ENCODE measurements at regions not wholly inside any gene's neighbourhood (a gene's known extent, or its start where the extent isn't known, plus 50 kb on each side); places are given as distances from the start of the nearest gene placed in this dataset.

DNA sequence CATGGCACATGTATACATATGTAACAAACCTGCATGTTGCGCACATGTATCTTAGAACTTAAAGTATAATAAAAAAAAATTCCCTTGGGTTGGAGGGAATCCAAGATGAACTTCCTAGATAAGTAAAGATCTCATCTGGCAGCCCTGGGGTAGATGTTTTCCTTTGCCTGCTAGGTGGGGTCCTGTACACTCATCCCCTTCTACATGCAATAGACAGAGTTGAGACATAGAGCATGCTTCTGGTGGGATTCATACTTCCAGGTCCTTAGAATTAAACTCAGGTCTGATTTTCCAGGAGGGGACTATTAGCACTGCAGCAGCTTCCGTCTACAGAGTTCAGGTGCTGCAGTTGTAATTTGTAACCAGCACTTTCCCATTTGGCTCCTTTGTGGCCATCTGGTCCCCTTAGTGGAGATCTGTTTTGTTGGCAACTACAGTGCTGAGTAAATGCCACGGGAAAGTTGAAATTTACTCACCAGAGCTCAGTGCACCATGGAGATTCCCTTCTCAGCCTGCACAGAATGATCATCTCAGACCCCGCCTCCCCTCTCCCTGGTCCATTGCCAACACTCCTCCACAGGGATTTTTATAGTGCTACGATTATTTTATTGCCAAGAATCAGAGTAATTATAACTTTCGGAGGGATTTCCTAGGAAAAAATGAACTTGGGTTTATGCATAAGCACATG lies 220.1 kb upstream of the E2F8 start:
- DNase-seq = no peak

DNA sequence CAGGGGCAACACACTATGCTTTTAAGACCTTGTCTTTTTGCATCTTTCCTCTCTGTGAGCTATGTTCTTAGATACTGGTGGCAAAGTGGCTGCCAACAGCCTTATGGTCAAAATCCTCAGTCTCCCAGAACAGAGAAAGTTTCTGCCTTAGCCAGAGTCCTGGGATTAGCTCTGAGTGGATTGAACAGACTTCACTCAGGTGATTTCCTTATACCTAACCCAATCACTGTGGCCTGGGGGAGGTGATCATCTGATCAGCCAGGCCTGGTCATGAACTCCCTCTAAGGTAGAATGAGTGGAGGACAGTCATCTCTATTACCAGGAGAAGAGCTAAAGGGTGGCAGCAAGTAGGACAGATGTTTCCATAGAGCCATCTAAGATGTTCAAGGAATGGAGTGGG lies 218.5 kb upstream of the E2F8 start:
- no peak for DNase-seq

DNA sequence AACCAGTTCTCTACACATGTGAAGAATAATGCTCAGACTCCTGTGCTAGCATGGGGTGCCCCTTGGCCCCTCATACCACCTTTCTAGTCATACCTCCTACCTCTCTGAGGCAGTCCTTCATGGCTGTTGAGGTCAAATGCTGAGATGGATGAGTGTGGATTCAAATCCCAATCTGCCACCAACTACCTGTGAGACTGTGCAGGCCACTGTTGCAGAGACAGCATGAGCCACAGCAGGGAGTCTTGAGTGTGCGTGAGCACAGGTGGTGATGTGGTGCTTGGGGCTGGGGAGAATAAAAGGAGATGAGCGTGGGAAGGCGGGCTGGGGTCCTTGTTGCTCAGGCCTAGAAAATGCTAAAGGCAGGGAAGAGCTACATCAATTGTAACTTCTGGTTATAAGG lies 218.0 kb upstream of the E2F8 start:
- DNase-seq = no peak

DNA sequence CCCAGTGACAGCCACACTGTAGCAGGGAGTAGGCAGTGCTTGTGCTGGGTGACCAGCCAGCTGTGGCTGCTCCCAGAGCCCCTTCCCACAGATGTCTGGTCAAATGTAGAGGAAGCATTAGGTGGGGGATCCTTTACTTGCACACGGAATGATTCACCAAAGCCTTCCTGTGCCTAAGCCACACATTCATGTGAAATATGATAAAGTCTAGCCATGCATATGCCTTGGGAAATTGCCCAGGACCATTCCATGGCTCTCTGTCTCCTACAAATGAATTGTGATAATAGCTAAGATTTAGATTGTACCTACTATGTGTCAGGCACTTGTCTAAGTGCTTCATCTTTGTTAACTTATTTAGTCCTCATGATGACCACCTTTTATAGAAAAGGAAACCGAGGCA lies 217.5 kb upstream of the E2F8 start:
- DNase-seq = no peak

DNA sequence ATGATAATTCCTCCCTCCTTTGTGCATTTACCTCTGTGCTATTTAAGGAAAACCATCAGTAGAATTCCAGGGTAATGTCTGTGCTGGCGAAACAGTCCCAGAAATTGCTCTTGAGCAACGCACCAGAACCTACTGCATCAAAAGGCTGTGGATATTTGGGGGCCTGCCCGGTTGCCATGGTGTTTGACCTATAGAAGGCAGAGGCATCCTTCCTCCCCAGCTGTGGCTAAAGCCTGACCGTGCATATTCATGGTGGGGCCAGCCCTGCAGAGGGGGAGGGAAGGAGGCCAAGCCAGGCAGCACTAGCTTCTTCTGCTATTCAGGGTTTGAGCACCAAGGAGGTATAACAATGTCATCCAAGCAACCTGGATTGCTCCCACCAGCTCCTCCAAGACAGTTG lies 215.0 kb upstream of the E2F8 start:
- no peak for DNase-seq

DNA sequence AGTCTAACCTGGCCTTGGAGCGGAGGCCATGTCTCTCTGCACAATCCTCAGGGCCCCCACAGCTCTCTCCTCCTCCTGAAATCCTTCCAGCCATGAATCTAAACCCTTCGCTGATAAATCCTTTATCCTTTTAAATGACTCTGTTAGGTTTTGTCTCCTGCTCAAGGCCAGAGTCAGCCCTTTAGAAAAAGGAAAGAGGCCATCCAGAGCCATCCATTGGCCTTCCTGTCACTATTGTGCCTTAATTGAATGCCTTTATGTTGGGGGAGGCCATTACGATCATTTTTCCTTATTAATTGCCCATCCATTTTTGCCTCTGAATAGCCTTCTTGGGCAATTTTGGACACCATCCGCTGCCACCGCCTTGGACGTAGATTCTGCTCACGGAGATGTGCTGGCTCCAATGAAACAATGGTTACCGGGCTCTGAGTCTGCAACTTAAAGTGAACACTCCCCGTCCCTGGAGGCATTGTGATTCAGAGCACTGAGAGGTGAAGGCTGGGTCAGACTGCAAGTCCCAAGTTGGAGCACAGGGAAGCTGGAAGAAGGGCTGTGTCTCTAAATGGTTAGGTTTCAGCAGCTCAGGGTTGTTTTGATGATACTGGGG lies 213.0 kb upstream of the E2F8 start:
- DNase-seq = no peak

DNA sequence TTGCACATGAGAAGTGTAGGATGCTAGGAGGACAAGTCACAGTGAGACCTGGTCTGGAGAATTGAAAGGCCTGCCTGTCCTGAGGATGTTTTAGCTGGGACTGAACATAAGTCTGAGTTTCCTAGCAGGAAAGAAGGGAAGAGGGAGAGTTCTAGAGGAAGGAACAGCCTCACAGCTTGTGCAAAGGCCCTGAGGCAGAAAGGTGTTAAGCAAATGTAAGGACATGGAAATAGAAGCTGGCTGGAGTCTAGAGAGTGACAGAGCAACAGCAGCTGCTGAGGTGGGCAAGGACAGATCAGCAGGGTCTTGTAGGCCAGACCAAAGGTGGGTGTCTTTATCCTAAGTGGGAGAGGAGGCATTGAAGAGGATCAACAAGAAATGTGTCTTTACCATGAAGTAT lies 210.9 kb upstream of the E2F8 start:
- no peak for DNase-seq

DNA sequence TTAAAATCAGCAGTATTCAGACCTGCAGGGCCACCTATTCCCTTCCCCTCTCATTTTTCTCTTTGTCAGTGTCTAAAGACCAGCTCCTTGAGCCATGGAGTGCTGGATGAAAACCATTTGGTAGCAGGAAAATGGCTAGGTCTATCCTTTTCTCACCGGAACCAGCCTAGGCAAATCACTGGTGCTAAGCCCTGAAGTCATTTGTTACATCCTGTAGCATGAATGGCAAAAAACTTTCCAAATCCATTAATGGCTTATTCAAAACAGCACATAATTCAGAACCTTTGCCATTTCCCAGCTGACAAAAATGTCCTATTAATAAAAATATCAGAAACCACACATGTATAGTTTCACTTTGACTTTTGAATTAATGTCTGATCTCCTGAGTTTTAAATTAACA lies 209.5 kb upstream of the E2F8 start:
- DNase-seq = no peak

DNA sequence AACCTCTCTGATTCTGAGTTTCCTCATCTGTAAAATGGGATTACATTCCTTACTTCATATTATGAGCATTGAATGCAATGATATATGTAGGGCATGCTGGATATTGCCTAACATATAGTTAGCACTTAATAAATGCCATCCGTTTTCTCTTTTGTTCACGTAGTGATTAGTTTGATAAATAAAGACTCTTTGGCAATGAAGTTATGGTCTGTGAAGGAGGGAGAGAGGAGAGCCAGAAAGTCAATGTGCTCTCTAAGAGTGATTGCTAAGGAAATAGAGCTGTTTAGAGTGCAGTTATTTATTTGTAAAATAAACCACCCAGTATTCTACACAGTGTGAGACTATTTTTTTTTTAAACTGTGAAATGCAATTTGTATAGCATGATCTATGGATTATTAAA lies 207.9 kb upstream of the E2F8 start:
- DNase-seq = no peak

DNA sequence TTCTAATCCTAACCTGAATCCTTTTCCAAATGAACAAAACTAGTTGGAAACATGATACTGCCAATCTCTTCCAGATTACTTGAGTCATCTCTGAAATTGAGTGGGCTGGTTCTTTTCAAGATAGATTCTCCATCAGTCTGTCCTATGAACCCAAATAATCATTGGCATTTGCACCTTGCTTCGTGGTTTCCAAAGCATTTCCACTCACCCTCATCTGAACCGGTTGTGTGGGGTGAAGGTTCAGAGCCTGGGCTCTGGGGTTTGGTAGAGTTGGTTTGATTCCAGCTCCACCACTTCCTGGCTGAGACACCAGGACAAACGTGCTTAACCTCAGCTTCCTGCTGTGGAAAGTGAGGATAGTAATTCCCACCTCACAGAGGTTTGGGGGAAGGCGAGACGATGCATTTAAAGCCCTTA lies 206.4 kb upstream of the E2F8 start:
- DNase-seq = no peak

DNA sequence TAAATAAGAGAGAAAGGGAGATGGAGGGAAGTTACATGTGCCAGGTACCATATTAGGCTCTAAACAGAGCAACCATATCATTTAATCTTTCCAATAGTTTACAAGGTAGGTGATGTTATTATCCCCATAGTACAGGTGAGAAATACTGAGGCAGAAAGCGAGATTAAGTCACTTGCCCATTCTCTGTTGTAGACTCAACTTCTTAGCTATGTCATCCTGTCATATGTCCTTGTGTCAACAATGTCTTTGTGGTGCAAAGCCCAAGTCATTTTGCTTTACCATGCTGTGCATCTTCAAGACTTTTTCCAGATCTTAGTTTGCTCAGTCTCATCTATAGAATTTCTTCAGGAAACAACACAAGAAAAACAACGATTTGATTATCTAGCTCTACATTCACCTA lies 205.0 kb upstream of the E2F8 start:
- no peak for DNase-seq

DNA sequence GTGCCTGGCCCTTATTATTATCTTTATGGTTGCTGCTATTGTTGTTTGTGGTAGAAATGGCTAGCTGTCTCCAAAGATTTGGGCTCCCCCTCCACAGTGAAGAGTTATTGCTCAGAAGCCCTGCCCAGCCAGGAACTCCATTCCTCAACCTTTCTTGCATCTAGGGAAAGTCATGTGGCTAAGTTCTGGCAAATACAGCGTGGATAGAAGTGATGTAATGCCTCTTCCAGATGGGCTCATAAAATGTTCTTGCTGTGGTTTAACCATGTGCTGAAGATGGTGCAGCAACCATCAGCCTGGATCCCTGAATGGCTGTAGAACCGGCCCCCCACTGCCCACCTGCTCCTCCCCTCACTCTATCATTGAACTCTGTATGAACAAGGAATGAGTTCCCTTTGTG lies 203.5 kb upstream of the E2F8 start:
- no peak for DNase-seq

DNA sequence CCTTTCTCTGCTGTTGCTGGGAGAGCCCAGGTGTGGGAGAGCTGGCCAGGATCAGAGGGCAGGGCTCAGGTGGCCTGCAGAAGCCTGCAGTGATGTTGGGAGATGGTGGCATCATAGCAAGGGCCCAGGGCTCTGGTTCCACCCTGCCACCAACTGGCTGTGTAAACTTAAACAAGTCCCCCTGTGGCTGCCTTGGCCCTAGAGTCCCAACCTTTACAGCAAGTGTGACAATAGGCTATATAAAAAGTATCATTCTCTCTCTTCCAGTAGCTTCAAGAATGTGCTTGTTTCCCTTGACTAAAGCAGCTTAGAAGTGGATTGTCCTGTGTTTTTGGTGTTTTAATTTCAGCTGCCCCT lies 201.8 kb upstream of the E2F8 start:
- DNase-seq = no peak

DNA sequence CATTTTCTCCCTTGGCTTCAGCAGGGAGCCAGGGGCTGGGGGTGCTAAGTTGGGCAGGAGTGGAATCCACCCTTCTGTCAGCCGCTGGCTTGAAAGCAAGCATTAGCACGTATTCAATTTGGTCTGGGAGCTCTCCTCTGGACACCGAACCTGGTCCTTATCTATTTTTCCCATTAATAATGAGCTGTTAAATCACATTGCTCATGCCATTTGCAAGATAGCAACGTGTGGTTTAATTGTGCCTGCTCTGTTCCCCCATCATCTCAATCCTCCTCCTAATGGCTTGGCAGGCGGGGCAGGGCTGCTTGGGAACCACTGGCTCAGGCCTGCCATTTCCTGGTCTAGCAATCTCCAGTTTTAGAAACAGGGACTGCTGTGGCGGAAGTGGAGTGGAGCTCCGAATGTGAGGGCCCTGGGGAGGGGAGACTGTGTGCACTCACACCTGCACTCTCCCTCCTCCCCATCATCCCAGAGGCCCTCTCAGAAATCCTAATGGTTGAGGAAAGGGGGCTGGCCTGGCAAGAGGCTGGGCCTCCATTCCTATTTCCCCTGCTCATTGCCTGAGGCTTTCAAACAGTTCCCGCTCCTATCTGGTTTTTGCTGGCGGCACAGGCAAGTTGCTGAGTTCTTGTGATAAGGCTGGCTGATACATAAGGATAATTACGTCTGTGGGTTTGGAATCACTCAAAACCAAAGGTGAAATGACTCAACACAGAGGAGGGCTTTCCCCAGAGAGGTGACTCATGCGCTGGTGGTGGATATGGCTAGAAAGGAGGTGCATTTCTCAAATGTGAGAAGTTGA lies 201.2 kb upstream of the E2F8 start:
- peak; percentile 28 for DNase-seq

DNA sequence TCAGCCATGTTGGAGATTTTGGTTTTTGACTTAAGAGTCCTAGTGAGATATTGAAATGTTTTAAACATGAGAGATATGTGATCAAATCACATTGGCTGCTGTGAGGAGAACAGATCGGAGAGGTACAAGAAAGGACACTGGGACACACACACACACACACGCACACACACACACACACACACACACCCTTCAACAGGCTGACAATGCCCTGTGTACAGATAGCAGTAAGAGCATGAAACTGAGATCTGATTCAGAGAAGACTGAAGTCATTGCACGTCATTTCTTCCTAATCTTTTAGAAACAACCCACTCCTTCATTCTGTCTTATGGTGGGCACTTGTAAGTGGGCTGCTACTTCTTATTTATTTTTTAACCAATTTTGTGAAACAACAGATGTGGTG lies 200.5 kb upstream of the E2F8 start:
- DNase-seq = no peak

DNA sequence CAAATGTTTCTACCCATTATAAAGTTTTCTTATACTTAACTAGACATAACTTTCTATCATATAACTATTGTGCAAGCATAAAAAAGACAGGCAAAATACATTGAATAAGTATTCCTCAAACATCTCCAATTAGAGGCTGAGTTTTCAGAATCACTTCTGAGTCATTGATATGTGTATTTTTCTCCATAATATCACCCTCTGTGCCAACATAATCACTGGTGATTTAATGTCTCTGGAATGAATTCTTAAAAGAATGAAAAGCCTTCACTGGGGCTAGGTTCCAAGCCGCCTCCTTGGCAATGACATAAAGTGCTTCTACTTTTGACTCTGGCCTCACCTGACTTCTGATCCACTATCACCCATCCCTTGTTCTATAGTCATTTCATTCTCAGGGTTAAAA lies 197.0 kb upstream of the E2F8 start:
- no peak for DNase-seq

DNA sequence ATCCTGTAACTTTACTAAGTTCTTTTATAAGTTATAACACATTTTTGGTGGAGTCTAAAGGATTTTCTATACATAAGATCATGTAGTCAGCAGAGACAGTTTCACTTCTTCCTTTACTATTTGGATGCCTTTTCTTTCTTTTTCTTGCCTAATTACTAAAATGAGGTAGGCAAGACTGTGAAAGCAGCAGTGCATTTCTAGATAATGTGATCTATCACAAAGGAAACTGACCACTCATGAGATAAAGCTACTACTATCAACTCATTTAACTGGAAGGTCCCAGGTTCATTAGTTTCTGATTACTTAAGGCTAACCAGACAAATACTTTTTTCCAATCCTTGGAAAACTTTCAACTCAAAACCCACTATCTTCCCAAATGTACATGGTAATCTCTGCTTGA lies 196.2 kb upstream of the E2F8 start:
- DNase-seq = no peak

DNA sequence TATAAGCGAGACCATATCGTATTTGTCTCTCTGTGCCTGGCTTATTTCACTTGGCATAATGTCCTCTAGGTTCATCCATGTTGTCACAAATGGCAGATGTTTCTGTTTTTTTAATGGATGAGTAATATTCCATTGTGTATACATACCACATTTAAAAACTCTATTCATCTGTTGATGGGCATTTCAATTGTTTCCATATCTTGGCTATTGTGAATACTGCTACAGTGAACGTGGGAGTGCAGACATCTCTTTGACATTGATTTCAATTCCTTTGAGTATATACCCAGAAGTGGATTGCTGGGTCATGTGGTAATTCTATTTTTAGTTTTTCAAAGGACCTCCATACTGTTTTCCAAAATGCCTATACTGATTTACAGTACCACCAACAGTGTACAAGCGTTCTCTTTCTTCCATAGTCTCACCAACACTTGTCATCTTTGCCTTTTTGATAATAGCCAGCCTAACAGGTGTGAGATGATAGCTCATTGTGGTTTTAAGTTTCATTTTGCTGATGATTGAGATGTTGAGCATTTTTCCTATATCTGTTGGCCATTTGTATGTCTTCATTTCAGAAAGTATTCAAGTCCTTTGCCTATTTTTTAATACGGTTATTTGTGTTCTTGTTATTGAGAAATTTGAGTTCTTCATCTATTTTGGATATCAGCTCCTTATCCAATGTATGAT lies 194.7 kb upstream of the E2F8 start:
- no peak for DNase-seq

DNA sequence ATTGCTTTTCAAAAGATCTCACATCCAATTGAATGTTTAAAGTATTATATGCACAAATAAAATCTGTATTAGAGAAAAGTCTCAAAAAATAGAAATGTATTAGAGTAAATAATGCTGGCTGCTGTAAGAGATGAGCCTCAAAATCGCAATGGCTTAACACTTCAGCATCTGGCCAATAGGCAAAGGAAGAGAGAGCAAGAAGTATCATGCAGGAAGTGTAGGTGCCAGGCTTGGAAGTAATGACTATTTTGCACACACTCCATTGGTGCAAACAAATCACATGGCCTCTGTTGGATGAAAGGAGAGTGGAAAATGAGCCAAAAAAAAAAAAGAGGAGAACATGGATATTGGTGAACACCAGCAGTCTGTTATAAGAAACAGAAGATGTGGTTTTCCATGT lies 193.0 kb upstream of the E2F8 start:
- DNase-seq = no peak

DNA sequence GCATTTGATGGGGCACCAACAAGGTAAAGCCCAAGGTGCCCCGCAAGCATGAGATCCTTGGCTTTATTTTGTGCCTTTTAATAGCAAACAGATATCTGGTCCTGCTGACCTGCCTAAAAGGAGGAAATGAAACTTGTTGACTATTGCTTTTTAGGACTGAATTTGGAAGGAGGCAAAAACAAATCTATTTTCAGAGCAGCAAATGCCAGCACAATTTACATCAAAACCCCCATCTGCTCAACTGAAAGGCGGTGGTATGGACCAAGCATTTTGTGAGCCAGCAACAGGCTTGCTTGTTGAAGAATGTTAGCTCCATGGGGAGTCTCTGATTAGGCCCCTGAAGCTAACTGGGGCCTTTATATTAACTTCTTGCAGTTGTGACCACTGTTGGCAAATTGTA lies 192.6 kb upstream of the E2F8 start:
- DNase-seq = no peak

DNA sequence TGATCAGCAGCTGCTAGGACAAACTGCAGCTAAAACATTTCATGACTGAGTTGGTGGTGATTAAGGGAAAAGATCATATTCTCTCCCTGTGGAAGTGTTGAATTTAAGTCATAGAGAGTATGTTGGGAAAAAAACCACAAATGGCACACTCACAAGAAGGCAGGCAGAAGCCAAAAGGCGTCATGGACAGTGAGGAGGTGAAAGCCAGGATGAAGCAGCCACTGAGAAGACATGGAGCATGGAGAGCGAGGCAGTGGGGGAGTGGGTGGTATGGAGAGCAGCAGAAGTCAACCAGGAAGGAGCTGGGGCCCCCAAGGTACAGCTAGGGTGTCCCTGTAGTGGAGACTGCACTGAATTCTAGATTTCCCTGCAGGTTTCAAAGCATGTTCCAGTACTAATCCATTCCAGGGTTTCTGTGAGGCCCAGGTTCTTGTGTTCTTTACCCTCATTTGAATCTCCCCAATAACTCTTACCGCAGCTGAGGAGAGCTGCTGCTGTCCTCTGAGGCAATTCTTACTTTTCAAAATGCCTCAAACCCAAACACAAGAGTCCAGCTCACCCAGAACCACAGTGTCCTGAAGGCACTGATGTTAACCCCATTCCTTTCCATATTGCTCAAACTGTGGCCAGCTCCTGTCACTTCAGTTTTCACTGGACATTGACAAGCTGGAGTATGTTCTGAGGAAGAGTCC lies 191.8 kb upstream of the E2F8 start:
- DNase-seq = peak; percentile 53

DNA sequence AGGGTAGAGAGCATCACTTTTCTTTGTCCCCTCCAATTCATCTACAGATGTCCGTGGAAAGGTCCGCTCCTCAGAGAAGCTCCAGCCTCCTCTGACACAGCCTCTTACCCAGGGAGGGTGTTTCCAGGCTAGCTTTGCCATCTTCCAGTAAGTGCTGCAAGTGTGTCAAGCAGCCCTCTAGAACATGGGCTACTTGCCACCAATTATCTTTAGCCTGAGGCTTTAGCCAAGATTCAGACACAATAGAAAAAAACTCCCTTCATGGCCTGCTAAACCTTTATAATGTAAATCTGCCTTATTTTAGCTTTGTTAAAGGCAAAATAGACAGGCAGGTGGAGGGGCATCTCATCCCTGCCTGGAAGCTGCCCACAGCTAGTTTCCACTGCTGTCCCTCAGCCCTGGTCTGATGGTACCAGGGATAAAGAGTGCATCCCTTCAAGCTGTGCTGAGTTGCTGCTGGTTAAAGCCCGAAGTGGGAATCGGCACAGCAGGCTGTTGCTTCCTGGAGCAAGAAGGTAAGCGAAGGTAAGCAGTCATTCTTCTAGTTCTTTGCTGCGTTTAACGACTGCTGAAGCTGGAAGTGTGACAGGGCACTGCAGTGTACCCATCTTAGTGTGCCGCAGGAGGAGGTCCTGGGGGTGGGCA lies 190.1 kb upstream of the E2F8 start:
- no peak for DNase-seq

DNA sequence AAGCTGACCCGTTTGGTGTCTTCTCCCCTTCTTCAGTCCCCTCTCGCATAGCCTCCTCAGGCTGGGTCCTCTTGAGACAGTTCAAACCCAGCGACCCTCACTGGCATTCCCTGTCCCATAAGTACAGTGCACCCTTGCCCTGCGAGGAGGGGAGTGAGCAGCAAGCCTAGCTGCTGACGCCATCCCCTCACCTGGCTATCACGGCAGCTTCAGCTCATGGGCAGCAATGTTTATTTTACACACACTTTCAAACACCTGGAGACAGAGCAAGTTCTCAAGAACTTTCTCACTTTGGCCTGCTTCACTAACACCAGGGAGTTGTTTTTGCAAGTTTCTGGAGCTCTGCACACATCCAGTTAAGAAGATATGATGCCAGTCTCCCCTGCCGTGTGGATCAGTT lies 189.6 kb upstream of the E2F8 start:
- DNase-seq = no peak

Measured in NCI-H2107 (cell line).